ENCODE measurements at regions not wholly inside any gene's neighbourhood (a gene's known extent, or its start where the extent isn't known, plus 50 kb on each side); places are given as distances from the start of the nearest gene placed in this dataset.
A peak's percentile ranks its signal among the peaks of the same experiment; 100 is the strongest.

GRCh38 chr5:30725073-30725472 lies 468.4 kb upstream of the CDH6 start:
- Histone ChIP-seq H3K36me3 (ENCODE audit: insufficient read depth) (no peaks in the 10 kb centered on the region), H3K79me2 (ENCODE audit: insufficient read depth, low read depth) (no peaks in the 10 kb centered on the region), H3K4me1 (ENCODE audit: low read depth, poor library complexity, severe bottlenecking) (peaks cover 7% of the 10 kb centered on the region), H3K27ac (no peak overlapping the region), H4K20me1 (ENCODE audit: insufficient read depth) (no peaks in the 10 kb centered on the region), H2AFZ (ENCODE audit: low read depth) (no peak overlapping the region), H3K27me3 (ENCODE audit: insufficient read depth, low read depth) (no peaks in the 10 kb centered on the region), H3K4me3 (IDR thresholded peaks at IDR 0.05; ENCODE audit: insufficient read depth, low read depth, low read length) (no peak overlapping the region), H3K9ac (no peak overlapping the region), H3K4me2 (no peak overlapping the region)
- TF ChIP-seq CTCF (conservative IDR thresholded peaks at IDR 0.05; ENCODE audit: low read depth, low read length) = no peak

- TF ChIP-seq CTCF (conservative IDR thresholded peaks at IDR 0.05; ENCODE audit: low read depth, low read length) = no peak
- H3K9ac ChIP-seq = no peak overlapping the region
- H3K4me3 ChIP-seq (IDR thresholded peaks at IDR 0.05; ENCODE audit: insufficient read depth, low read depth, low read length) = no peak overlapping the region
- H2AFZ ChIP-seq (ENCODE audit: low read depth) = no peak overlapping the region
- no peaks in the 10 kb centered on the region for H4K20me1 ChIP-seq (ENCODE audit: insufficient read depth)
- no peak overlapping the region for H3K27ac ChIP-seq
- no peak overlapping the region for H3K4me2 ChIP-seq
- no peaks in the 10 kb centered on the region for H3K79me2 ChIP-seq (ENCODE audit: insufficient read depth, low read depth)
- H3K4me1 ChIP-seq (ENCODE audit: low read depth, poor library complexity, severe bottlenecking) = peaks cover 16% of the 10 kb centered on the region
- no peaks in the 10 kb centered on the region for H3K36me3 ChIP-seq (ENCODE audit: insufficient read depth)
- H3K27me3 ChIP-seq (ENCODE audit: insufficient read depth, low read depth) = no peaks in the 10 kb centered on the region
Observed at GRCh38 chr5:30698217-30698616, 495.3 kb upstream of the CDH6 start.

GRCh38 chr5:30693326-30693725 lies 500.2 kb upstream of the CDH6 start:
- Histone ChIP-seq H3K27ac (peak overlapping the region; percentile 77), H3K79me2 (ENCODE audit: insufficient read depth, low read depth) (no peaks in the 10 kb centered on the region), H3K4me1 (ENCODE audit: low read depth, poor library complexity, severe bottlenecking) (peaks cover 39% of the 10 kb centered on the region), H4K20me1 (ENCODE audit: insufficient read depth) (no peaks in the 10 kb centered on the region), H3K4me3 (IDR thresholded peaks at IDR 0.05; ENCODE audit: insufficient read depth, low read depth, low read length) (no peak overlapping the region), H3K9ac (peak overlapping the region; percentile 31; the same call in 1 of the 2 replicates), H3K36me3 (ENCODE audit: insufficient read depth) (no peaks in the 10 kb centered on the region), H3K4me2 (peak overlapping the region; percentile 74), H2AFZ (ENCODE audit: low read depth) (peak overlapping the region; percentile 34), H3K27me3 (ENCODE audit: insufficient read depth, low read depth) (no peaks in the 10 kb centered on the region)
- TF ChIP-seq CTCF (conservative IDR thresholded peaks at IDR 0.05; ENCODE audit: low read depth, low read length) = no peak

GRCh38 chr5:30690931-30691330 lies 502.6 kb upstream of the CDH6 start:
- no peaks in the 10 kb centered on the region for H4K20me1 ChIP-seq (ENCODE audit: insufficient read depth)

More at GRCh38 chr5:30690931-30691330, 502.6 kb upstream of the CDH6 start:
- no peak overlapping the region for H3K27ac ChIP-seq
- no peak overlapping the region for H2AFZ ChIP-seq (ENCODE audit: low read depth)
- H3K4me3 ChIP-seq (IDR thresholded peaks at IDR 0.05; ENCODE audit: insufficient read depth, low read depth, low read length) = no peak overlapping the region
- no peaks in the 10 kb centered on the region for H3K79me2 ChIP-seq (ENCODE audit: insufficient read depth, low read depth)
- H3K9ac ChIP-seq = no peak overlapping the region
- TF ChIP-seq CTCF (conservative IDR thresholded peaks at IDR 0.05; ENCODE audit: low read depth, low read length) = no peak
- H3K27me3 ChIP-seq (ENCODE audit: insufficient read depth, low read depth) = no peaks in the 10 kb centered on the region
- no peak overlapping the region for H3K4me2 ChIP-seq
- H3K36me3 ChIP-seq (ENCODE audit: insufficient read depth) = no peaks in the 10 kb centered on the region
- peaks cover 39% of the 10 kb centered on the region for H3K4me1 ChIP-seq (ENCODE audit: low read depth, poor library complexity, severe bottlenecking)
